Psoas muscle (tissue), 7 donors: ENCODE measurements at regions not wholly inside any gene's neighbourhood (a gene's known extent, or its start where the extent isn't known, plus 50 kb on each side); places are given as distances from the start of the nearest gene placed in this dataset.

Experiments used
- ATAC-seq, 4 donors: fragments of 200-7000 bp; cut with Tn5 transposase; one replicate each; pipeline ENCODE4 v1.9.1; 2020; ENCODE audit warnings: moderate library complexity in 3 of 4, mild to moderate bottlenecking in 2 of 4
- DNase-seq, 2 donors: peaks; one replicate each; pipeline ENCODE4 v3.0.0-alpha.2; 2020
- H3K27ac ChIP-seq: fragments of 200-600 bp; one replicate; pipeline ENCODE4 v1.8.0; 2022
- H3K27me3 ChIP-seq, 3 donors: fragments of 200-600 bp in 1 of 3; one replicate each; pipeline versions ENCODE4 v1.6.1 to v1.8.0; 2013 to 2022; ENCODE audit warnings: low read length in 2 of 3, mild to moderate bottlenecking in 2 of 3, moderate library complexity in 1 of 3; ENCODE audit not compliant: insufficient read depth in 3 of 3
- H3K36me3 ChIP-seq, 2 donors: fragments of 200-600 bp in 1 of 2; one replicate each; pipeline versions ENCODE4 v1.6.1 to v1.8.0; 2013 to 2022; ENCODE audit warnings: low read depth in 1 of 2, mild to moderate bottlenecking in 1 of 2, moderate library complexity in 1 of 2; ENCODE audit not compliant: insufficient read depth in 1 of 2
- H3K4me1 ChIP-seq: fragments of 200-600 bp; one replicate; pipeline ENCODE4 v1.8.0; 2022
- H3K4me3 ChIP-seq: fragments of 200-600 bp; one replicate; pipeline ENCODE4 v1.8.0; 2022; ENCODE audit warnings: mild to moderate bottlenecking
- H3K9me3 ChIP-seq: fragments of 200-600 bp; one replicate; pipeline ENCODE4 v1.8.0; 2022
- CTCF ChIP-seq: fragments of 200-600 bp; IDR thresholded peaks from one replicate; pipeline ENCODE4 v1.8.0; 2022; ENCODE audit warnings: antibody characterized with exemption
- WGBS, 3 donors: extraction: QIAGEN DNeasy Blood & Tissue Kit; methylation state at CpG; one replicate each; pipeline versions ENCODE4 v1.1.6 to v1.1.7; 2013; 5-methylcytosine and 5-hydroxymethylcytosine counted together
- intact Hi-C, 2 donors: fragments of 100-400 bp; cut with DNase I; formaldehyde crosslinking; loops; one replicate each; pipeline versions ENCODE4 v1.11.0 to v1.14.2; 2022
- donor health status: healthy with polysubstance abuse.
- donor health status: DM: no; HTN: no; CAD: no; lungs with moderate emphysema.
- donor health status: Bipolar disorder and iron deficiency.
- donor health status: healthy.
- donor health status: DM: yes; HTN: yes; CAD: no.
- donor health status: DM: no; HTN: no; CAD: no.
- donor health status: DM: yes; HTN: yes; CAD: no.

DNA sequence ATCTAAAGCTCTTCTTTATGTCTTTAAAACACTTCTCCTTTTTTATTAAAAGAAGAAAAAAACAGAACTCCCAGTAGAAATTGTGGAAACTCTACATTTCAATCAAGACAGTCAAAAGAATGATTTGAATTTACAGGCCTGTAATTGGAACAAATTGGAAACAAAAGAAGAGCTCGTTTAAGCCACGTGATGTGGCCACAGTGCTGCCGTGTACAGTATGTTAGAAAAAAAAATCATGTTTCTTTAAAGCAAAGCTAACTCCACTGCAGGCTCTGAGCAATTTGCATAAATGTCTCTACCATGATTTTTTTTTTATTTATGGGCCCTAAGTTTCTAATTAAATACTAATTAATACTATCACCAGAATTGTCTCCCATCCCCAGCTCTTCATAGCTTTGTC, 325.6 kb downstream of the ZSWIM6 start:
- Histone ChIP-seq H3K4me3 (no peak overlapping the region), H3K27ac (no peak overlapping the region), H3K9me3 (no peaks in the 10 kb centered on the region), H3K27me3 (no peaks in the 10 kb centered on the region), H3K4me1 (no peaks in the 10 kb centered on the region), H3K36me3 (no peaks in the 10 kb centered on the region)
- intact Hi-C loops, result loop anchor here in 1 of 2 donors (2.0 to 10.0 kb wide), 4 partner anchors 325 to 703 kb away; partner anchors contain the start of genes SMIM15 and ZSWIM6
- no peak for TF ChIP-seq CTCF
- ATAC-seq (no peak), DNase-seq (no peak)
- WGBS, 3 donors, result 40 to 53% (median 46%) methylated on average over 3 of the region's 3 CpGs

DNA sequence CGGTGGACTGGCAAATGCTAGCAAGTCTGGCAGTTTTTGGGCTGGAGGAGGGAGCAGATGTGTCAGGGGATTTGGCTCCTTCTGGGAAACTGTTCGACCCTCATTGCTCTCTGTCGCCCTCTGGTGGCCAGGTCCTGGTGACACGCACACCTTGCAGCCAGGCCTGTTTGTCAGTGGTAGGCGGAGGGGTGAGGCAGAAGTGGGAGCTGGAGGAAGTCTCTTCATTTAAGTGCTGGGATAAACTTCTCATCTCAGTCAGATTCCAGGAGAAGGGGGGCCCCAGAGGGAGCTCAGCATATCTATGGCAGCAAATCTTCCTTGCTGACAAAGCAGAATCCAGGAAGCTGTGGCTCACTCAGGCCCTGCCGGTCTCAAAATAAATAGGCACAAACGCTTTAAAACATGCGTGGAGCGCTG, 326.5 kb downstream of the ZSWIM6 start:
- H3K4me3 ChIP-seq, result no peak overlapping the region
- WGBS, 3 donors, result 42 to 43% (median 43%) methylated on average over 9 of the region's 9 CpGs
- intact Hi-C loops, result loop anchor here in 1 of 2 donors (2.0 to 10.0 kb wide), 4 partner anchors 326 to 704 kb away; partner anchors contain the start of genes SMIM15 and ZSWIM6
- peak; percentile 75 to 87 for DNase-seq
- peak; percentile 86 to 94 (median 87) for ATAC-seq
- peak; percentile 95 for TF ChIP-seq CTCF
- H3K36me3 ChIP-seq, result no peaks in the 10 kb centered on the region
- no peaks in the 10 kb centered on the region for H3K9me3 ChIP-seq
- H3K4me1 ChIP-seq, result no peaks in the 10 kb centered on the region
- no peak overlapping the region for H3K27ac ChIP-seq
- H3K27me3 ChIP-seq, result no peaks in the 10 kb centered on the region

DNA sequence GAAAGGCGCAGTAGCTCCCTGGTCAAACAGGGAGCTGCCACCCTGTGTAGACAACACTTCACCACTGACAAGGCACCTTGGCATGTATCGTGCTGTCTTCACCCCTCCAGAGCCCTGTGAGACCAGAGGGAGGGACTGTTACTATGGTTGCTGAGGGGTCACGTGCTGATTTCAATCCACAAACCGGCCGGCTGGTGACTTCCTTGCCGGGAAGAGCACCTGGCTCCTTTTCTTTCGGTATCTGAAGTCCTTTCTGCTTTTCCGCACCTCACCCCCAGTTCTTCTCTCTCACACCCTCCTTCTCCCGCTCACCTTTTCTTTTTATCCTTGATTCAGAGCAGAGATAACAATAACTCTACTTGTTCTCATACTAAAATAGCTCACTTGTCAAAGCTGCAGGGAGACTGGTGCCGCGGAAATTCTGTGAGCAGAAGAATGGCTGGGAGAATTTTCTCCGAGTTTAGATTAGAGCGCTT, 327.2 kb downstream of the ZSWIM6 start:
- H3K4me3 ChIP-seq, result no peak overlapping the region
- ATAC-seq, result no peak
- intact Hi-C loops, result loop anchor here in 1 of 2 donors (2.0 to 10.0 kb wide), 4 partner anchors 327 to 704 kb away; partner anchors contain the start of genes SMIM15 and ZSWIM6
- no peaks in the 10 kb centered on the region for H3K36me3 ChIP-seq
- no peak for TF ChIP-seq CTCF
- no peaks in the 10 kb centered on the region for H3K27me3 ChIP-seq
- no peaks in the 10 kb centered on the region for H3K9me3 ChIP-seq
- no peaks in the 10 kb centered on the region for H3K4me1 ChIP-seq
- DNase-seq, result no peak
- 88 to 92% (median 92%) methylated on average over 13 of the region's 13 CpGs for WGBS, 3 donors
- H3K27ac ChIP-seq, result no peak overlapping the region

DNA sequence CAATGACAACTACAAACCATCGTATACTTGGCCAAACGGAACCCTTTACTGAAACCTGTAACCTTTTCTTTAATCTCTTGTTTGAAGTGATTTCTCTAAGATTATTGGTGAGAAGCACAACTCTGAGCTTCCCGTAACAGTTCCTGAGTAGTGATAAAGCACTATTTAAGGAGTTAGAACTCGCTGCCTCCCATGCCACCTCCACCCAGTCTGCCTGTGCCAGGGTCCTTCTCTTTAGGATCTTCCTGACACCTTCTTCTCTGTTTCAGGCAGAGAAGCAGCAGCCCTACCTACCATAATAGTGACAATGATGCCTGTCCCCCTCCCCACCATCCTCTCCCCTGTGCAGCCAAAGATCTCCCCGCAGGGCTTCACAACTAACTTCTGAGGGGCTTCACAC, 330.6 kb downstream of the ZSWIM6 start:
- 83 to 89% (median 85%) methylated on average over 5 of the region's 5 CpGs for WGBS, 3 donors
- ATAC-seq, result no peak
- Histone ChIP-seq H3K36me3 (no peaks in the 10 kb centered on the region), H3K4me1 (no peaks in the 10 kb centered on the region), H3K9me3 (no peaks in the 10 kb centered on the region), H3K4me3 (no peak overlapping the region), H3K27me3 (no peaks in the 10 kb centered on the region), H3K27ac (no peak overlapping the region)
- intact Hi-C loops, result loop anchor here in 1 of 2 donors (10.0 kb wide), 1 partner anchor 328 kb away; the partner anchor contains the start of gene ZSWIM6
- DNase-seq, result no peak
- no peak for TF ChIP-seq CTCF
